ENCODE measurements at regions not wholly inside any gene's neighbourhood (a gene's known extent, or its start where the extent isn't known, plus 50 kb on each side); places are given as distances from the start of the nearest gene placed in this dataset.

DNA sequence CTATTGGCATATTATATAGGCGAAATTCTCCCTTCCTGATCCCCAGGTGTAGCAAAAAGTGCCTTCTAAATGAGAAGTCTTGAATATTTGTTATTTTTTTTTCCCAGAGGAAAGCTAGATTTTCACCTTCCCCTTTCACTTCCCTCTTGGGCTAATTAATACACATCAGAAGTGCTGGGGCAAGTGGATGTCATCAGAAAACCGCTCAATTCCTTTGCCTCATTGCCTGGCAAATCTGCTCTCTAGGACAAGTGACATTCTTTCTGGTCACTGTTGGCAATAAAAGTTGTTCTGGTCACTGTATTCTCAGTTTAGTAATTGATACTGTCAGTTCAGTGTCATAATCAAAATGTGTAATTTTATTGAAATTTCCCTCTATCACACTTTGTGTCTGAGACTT is 174.5 kb downstream of the ETNK1 start:
- TF ChIP-seq CTCF (IDR thresholded peaks at IDR 0.05; ENCODE audit: low read depth, low read length, missing input control) (no peak), REST (IDR thresholded peaks at IDR 0.05) (no peak), SP1 (IDR thresholded peaks at IDR 0.05) (no peak), RAD21 (IDR thresholded peaks at IDR 0.05) (no peak), TAF1 (conservative IDR thresholded peaks at IDR 0.05) (no peak), JUND (IDR thresholded peaks at IDR 0.05) (no peak), YY1 (IDR thresholded peaks at IDR 0.05) (no peak), ZBTB33 (IDR thresholded peaks at IDR 0.05) (no peak), ATF3 (IDR thresholded peaks at IDR 0.05) (no peak), NR2F2 (IDR thresholded peaks at IDR 0.05) (no peak), HNF4A (conservative IDR thresholded peaks at IDR 0.05) (no peak)
- TF ChIP-seq, protein P1, sequence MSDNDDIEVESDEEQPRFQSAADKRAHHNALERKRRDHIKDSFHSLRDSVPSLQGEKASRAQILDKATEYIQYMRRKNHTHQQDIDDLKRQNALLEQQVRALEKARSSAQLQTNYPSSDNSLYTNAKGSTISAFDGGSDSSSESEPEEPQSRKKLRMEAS (IDR thresholded peaks at IDR 0.05): no peak

Data from liver (tissue), 3 donors.